Endodermal cell (in vitro differentiated cells): ENCODE measurements at regions not wholly inside any gene's neighbourhood (a gene's known extent, or its start where the extent isn't known, plus 50 kb on each side); places are given as distances from the start of the nearest gene placed in this dataset.

Source experiments
- DNase-seq: peaks from one replicate; pipeline ENCODE4 v3.0.0-alpha.2; 2017
- H3K27ac ChIP-seq: 2 replicates; pipeline ENCODE4 v1.5.1; 2013; ENCODE audit warnings: mild to moderate bottlenecking, low read depth, low read length, moderate library complexity
- H3K27me3 ChIP-seq: 2 replicates; pipeline ENCODE4 v1.6.1; 2013; ENCODE audit warnings: mild to moderate bottlenecking, low read length, moderate library complexity; ENCODE audit not compliant: insufficient read depth, control insufficient read depth, poor library complexity, severe bottlenecking
- H3K36me3 ChIP-seq: 2 replicates; pipeline ENCODE4 v1.7.0; 2013; ENCODE audit warnings: mild to moderate bottlenecking, low read length, moderate library complexity; ENCODE audit not compliant: control insufficient read depth, insufficient read depth
- H3K4me1 ChIP-seq: one replicate; pipeline ENCODE4 v1.7.0; 2013; ENCODE audit warnings: low read length; ENCODE audit not compliant: control insufficient read depth, insufficient read depth
- H3K4me3 ChIP-seq: 2 replicates; pipeline ENCODE4 v1.5.1; 2013; ENCODE audit warnings: mild to moderate bottlenecking, low read length, moderate library complexity
- H3K9ac ChIP-seq: 2 replicates; pipeline ENCODE4 v1.6.1; 2013; ENCODE audit warnings: mild to moderate bottlenecking, low read length, moderate library complexity; ENCODE audit not compliant: poor library complexity, severe bottlenecking; ENCODE audit errors: extremely low read depth
- H3K9me3 ChIP-seq: 2 replicates; pipeline ENCODE4 v1.6.1; 2013; ENCODE audit warnings: mild to moderate bottlenecking, low read length, moderate library complexity; ENCODE audit not compliant: control insufficient read depth
- H3K27ac Mint-ChIP-seq: 2 replicates; pipeline ENCODE4 v1.8.0; 2020; ENCODE audit warnings: mixed read lengths
- H3K27me3 Mint-ChIP-seq: 2 replicates; pipeline ENCODE4 v1.8.0; 2021; ENCODE audit warnings: mild to moderate bottlenecking, mixed read lengths; ENCODE audit not compliant: insufficient read depth
- H3K36me3 Mint-ChIP-seq: 2 replicates; pipeline ENCODE4 v1.8.0; 2020; ENCODE audit warnings: low read depth, mixed read lengths
- H3K4me1 Mint-ChIP-seq: 2 replicates; pipeline ENCODE4 v1.8.0; 2020; ENCODE audit warnings: mixed read lengths
- H3K4me3 Mint-ChIP-seq: 2 replicates; pipeline ENCODE4 v1.8.0; 2020; ENCODE audit warnings: mild to moderate bottlenecking, moderate library complexity, mixed read lengths
- H3K9me3 Mint-ChIP-seq: 2 replicates; pipeline ENCODE4 v1.8.0; 2020; ENCODE audit warnings: mild to moderate bottlenecking, mixed read lengths
- CTCF ChIP-seq: fragments of 200-600 bp; sonication (generic); conservative IDR thresholded peaks from 2 replicates; pipeline ENCODE4 v1.5.0; 2021; ENCODE audit warnings: antibody characterized with exemption, mild to moderate bottlenecking
- WGBS, 2 experiments: methylation state at CpG; one replicate each; pipeline versions ENCODE4 v1.1.5 to v1.1.7; 2013; ENCODE audit warnings: missing lambda C conversion rate in 2 of 2, mixed read lengths in 1 of 2; ENCODE audit not compliant: insufficient coverage in 1 of 2, insufficient read length in 1 of 2; 5-methylcytosine and 5-hydroxymethylcytosine counted together

- Mint-ChIP-seq H3K36me3 (no peaks in the 10 kb centered on the region), H3K4me3 (no peak overlapping the region), H3K9me3 (no peaks in the 10 kb centered on the region), H3K27me3 (peaks cover 5% of the 10 kb centered on the region), H3K27ac (no peak overlapping the region), H3K4me1 (peaks cover 3% of the 10 kb centered on the region)
- no peak overlapping the region for H3K9ac ChIP-seq
- H3K4me1 ChIP-seq: no peaks in the 10 kb centered on the region
- DNase-seq: no peak
- WGBS, 2 experiments: 90 to 97% methylated on average over 14 to 15 of the region's 15 CpGs
- no peak overlapping the region for H3K27ac ChIP-seq
- H3K36me3 ChIP-seq: no peaks in the 10 kb centered on the region
- no peaks in the 10 kb centered on the region for H3K9me3 ChIP-seq
- no peak for TF ChIP-seq CTCF
- H3K27me3 ChIP-seq: no peaks in the 10 kb centered on the region
- H3K4me3 ChIP-seq: no peak overlapping the region
These were observed 152.4 kb downstream of the TDRD15 start for GRCh38 chr2:21276163-21276562.

- no peak overlapping the region for H3K4me3 Mint-ChIP-seq
- 92 to 93% methylated on average over 7 to 9 of the region's 9 CpGs for WGBS, 2 experiments
- no peak for DNase-seq
These were observed 153.6 kb downstream of the TDRD15 start for GRCh38 chr2:21277068-21278056.

DNA sequence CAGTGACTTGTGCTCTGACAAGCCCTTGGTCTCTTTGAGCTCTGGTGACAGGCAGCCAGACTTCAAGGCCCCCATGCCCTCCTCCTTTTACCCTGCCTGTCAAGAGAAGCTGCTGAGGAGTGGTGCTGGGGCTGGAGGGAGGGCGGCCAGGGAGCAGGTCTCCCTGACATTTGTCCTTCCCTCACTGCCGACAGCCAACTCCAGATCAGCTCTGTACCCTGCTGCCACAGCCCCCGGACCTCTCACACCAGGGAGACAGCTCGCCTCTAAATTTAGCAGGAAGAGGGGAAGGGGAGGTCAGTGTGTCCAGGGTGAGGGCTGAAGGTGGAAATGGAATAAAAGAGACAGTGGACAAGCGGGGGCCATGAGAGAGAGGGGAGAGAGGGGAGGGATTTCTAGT is 155.8 kb downstream of the TDRD15 start:
- Histone ChIP-seq H3K36me3 (no peaks in the 10 kb centered on the region), H3K27me3 (no peaks in the 10 kb centered on the region), H3K27ac (peak overlapping the region; percentile 79), H3K4me1 (no peaks in the 10 kb centered on the region), H3K9me3 (no peaks in the 10 kb centered on the region), H3K4me3 (no peak overlapping the region), H3K9ac (no peak overlapping the region)
- Mint-ChIP-seq H3K27me3 (peaks cover 3% of the 10 kb centered on the region), H3K36me3 (no peaks in the 10 kb centered on the region), H3K27ac (no peak overlapping the region), H3K4me1 (peaks cover 3% of the 10 kb centered on the region), H3K4me3 (no peak overlapping the region), H3K9me3 (no peaks in the 10 kb centered on the region)
- WGBS, 2 experiments: 81 to 92% methylated on average over 1 to 5 of the region's 5 CpGs
- no peak for TF ChIP-seq CTCF
- DNase-seq: no peak

More at GRCh38 chr2:21277068-21278056, 153.6 kb downstream of the TDRD15 start:
- Mint-ChIP-seq H3K9me3 (no peaks in the 10 kb centered on the region), H3K36me3 (no peaks in the 10 kb centered on the region), H3K4me1 (peaks cover 3% of the 10 kb centered on the region), H3K27ac (no peak overlapping the region), H3K27me3 (peaks cover 3% of the 10 kb centered on the region)
- no peak overlapping the region for H3K27ac ChIP-seq
- no peaks in the 10 kb centered on the region for H3K27me3 ChIP-seq
- H3K4me1 ChIP-seq: no peaks in the 10 kb centered on the region
- no peak overlapping the region for H3K9ac ChIP-seq
- no peak for TF ChIP-seq CTCF
- H3K9me3 ChIP-seq: no peaks in the 10 kb centered on the region
- H3K4me3 ChIP-seq: no peak overlapping the region
- no peaks in the 10 kb centered on the region for H3K36me3 ChIP-seq
